ENCODE measurements at regions not wholly inside any gene's neighbourhood (a gene's known extent, or its start where the extent isn't known, plus 50 kb on each side); places are given as distances from the start of the nearest gene placed in this dataset.

DNA sequence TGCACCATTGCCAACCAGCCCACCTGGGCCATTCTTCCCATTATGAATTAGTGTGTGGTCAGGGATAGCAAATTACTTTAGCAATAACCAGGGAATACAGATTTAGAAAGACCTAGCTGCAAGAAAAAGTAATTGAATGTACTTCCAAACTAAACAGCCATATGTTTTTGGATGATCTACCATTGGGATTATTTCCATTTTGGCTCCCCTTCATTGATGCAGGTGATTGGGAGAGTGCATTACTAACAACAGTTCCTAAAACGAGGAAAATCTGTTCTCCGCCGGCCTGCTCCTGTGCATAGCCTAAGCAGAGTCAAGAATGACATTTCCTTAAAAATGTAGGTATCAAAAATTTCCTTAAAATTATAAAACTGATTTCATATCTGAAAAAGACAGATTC is 58.5 kb downstream of the MAIP1 start:
- no peaks in the 10 kb centered on the region for H3K4me1 Mint-ChIP-seq (ENCODE audit: low read depth)

DNA sequence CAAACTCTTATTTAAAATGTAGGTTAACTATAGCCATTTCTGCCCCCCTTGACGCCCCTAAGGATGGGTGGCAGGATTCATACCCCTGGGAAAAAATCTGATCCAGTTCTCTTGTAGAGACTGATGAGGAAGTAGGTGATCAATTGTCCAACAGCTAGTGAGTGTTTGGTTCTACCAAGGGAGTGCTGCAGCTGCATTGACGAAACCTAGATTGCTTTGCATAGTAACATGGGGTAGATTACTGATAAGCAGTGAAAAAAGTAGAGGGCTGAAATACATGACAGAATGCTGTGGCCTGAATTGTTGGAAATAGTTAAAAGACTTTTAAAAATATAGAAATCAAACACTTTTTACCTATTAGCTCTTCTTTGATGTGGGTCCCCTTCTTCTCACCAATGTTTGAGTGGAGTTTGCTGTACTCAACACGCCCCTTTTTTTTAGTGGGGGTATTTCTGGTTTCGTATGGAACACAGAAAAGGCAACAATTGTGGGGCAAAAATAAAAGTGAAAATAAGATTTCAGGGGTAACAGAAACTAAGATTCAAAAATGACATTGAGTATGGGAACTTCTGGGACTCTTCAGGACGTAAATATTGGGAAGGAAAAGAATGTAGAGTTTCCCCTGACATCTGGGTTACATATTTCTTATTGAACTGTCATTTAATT is 66.2 kb downstream of the MAIP1 start:
- H3K4me1 Mint-ChIP-seq (ENCODE audit: low read depth) = no peaks in the 10 kb centered on the region
- ChIA-PET POLR2A (no interaction called here), CTCF (no interaction called here)
- no peaks in the 10 kb centered on the region for H3K9me3 ChIP-seq (ENCODE audit: control insufficient read depth in 1 of 2, insufficient read depth in 1 of 2, low read length in 2 of 2)
- H3K27ac Mint-ChIP-seq = no peak overlapping the region
- H3K4me3 Mint-ChIP-seq = no peak overlapping the region
- no peaks in the 10 kb centered on the region for H3K4me1 ChIP-seq (ENCODE audit: insufficient read depth, low read length)
- DNase-seq (no peak), ATAC-seq (ENCODE audit: poor library complexity) (no peak)
- H3K4me3 ChIP-seq (ENCODE audit: low read length) = no peak overlapping the region
- no peak overlapping the region for H3K27ac ChIP-seq (ENCODE audit: low read depth in 1 of 2, low read length in 2 of 2)
- no peaks in the 10 kb centered on the region for H3K36me3 ChIP-seq (ENCODE audit: insufficient read depth, low read length)
- intact Hi-C loops (cut with DNase I, micrococcal nuclease) = no loop called here
- H3K36me3 Mint-ChIP-seq (ENCODE audit: low read depth) = no peaks in the 10 kb centered on the region
- H3K27me3 ChIP-seq (ENCODE audit: control insufficient read depth in 1 of 2, insufficient read depth in 2 of 2, low read length in 2 of 2) = no peaks in the 10 kb centered on the region
- TF ChIP-seq, protein P1, sequence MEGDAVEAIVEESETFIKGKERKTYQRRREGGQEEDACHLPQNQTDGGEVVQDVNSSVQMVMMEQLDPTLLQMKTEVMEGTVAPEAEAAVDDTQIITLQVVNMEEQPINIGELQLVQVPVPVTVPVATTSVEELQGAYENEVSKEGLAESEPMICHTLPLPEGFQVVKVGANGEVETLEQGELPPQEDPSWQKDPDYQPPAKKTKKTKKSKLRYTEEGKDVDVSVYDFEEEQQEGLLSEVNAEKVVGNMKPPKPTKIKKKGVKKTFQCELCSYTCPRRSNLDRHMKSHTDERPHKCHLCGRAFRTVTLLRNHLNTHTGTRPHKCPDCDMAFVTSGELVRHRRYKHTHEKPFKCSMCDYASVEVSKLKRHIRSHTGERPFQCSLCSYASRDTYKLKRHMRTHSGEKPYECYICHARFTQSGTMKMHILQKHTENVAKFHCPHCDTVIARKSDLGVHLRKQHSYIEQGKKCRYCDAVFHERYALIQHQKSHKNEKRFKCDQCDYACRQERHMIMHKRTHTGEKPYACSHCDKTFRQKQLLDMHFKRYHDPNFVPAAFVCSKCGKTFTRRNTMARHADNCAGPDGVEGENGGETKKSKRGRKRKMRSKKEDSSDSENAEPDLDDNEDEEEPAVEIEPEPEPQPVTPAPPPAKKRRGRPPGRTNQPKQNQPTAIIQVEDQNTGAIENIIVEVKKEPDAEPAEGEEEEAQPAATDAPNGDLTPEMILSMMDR (IDR thresholded peaks at IDR 0.05) = no peak
- H3K27me3 Mint-ChIP-seq = peaks cover 26% of the 10 kb centered on the region
- no peaks in the 10 kb centered on the region for H3K9me3 Mint-ChIP-seq

More for the DNA sequence above, 58.5 kb downstream of the MAIP1 start:
- CTCF ChIA-PET = no interaction called here
- intact Hi-C loops (cut with DNase I, micrococcal nuclease) = no loop called here
- TF ChIP-seq, protein P1 (IDR thresholded peaks at IDR 0.05) = no peak
- Mint-ChIP-seq H3K36me3 (ENCODE audit: low read depth) (no peaks in the 10 kb centered on the region), H3K27me3 (peaks cover 12% of the 10 kb centered on the region), H3K9me3 (no peaks in the 10 kb centered on the region), H3K4me3 (no peak overlapping the region), H3K27ac (no peak overlapping the region)
- POLR2A ChIA-PET = no interaction called here
- no peak overlapping the region for H3K4me3 ChIP-seq (ENCODE audit: low read length)
- ATAC-seq (ENCODE audit: poor library complexity) = no peak
- no peaks in the 10 kb centered on the region for H3K9me3 ChIP-seq (ENCODE audit: control insufficient read depth in 1 of 2, insufficient read depth in 1 of 2, low read length in 2 of 2)
- H3K27me3 ChIP-seq (ENCODE audit: control insufficient read depth in 1 of 2, insufficient read depth in 2 of 2, low read length in 2 of 2) = peaks cover 0 to 4% of the 10 kb centered on the region in 2 experiments
- no peak for DNase-seq
- no peaks in the 10 kb centered on the region for H3K4me1 ChIP-seq (ENCODE audit: insufficient read depth, low read length)
- no peak overlapping the region for H3K27ac ChIP-seq (ENCODE audit: low read depth in 1 of 2, low read length in 2 of 2)
- no peaks in the 10 kb centered on the region for H3K36me3 ChIP-seq (ENCODE audit: insufficient read depth, low read length)

- TF ChIP-seq, protein P1 (IDR thresholded peaks at IDR 0.05) = no peak
- Mint-ChIP-seq H3K9me3 (no peaks in the 10 kb centered on the region), H3K4me3 (no peak overlapping the region), H3K4me1 (ENCODE audit: low read depth) (no peaks in the 10 kb centered on the region), H3K36me3 (ENCODE audit: low read depth) (no peaks in the 10 kb centered on the region), H3K27ac (no peak overlapping the region), H3K27me3 (peaks cover 26% of the 10 kb centered on the region)
- intact Hi-C loops (cut with DNase I, micrococcal nuclease) = no loop called here
- Histone ChIP-seq H3K9me3 (ENCODE audit: control insufficient read depth in 1 of 2, insufficient read depth in 1 of 2, low read length in 2 of 2) (no peaks in the 10 kb centered on the region), H3K36me3 (ENCODE audit: insufficient read depth, low read length) (no peaks in the 10 kb centered on the region), H3K4me3 (ENCODE audit: low read length) (no peak overlapping the region), H3K4me1 (ENCODE audit: insufficient read depth, low read length) (no peaks in the 10 kb centered on the region), H3K27me3 (ENCODE audit: control insufficient read depth in 1 of 2, insufficient read depth in 2 of 2, low read length in 2 of 2) (no peaks in the 10 kb centered on the region), H3K27ac (ENCODE audit: low read depth in 1 of 2, low read length in 2 of 2) (no peak overlapping the region)
- CTCF ChIA-PET = no interaction called here
- DNase-seq (no peak), ATAC-seq (ENCODE audit: poor library complexity) (no peak)
- POLR2A ChIA-PET = no interaction called here
These were observed 67.1 kb downstream of the MAIP1 start for GRCh38 chr2:200022511-200022910.

All from CD4-positive, alpha-beta T cell (primary cell).